ENCODE measurements at regions not wholly inside any gene's neighbourhood (a gene's known extent, or its start where the extent isn't known, plus 50 kb on each side); places are given as distances from the start of the nearest gene placed in this dataset.

GRCh38 chr13:111017755-111018459 lies 97.2 kb upstream of the ARHGEF7 start:
- ChIA-PET CTCF (interaction anchor here (0.6 kb wide), 1 partner anchor 58 kb away, joined by 3 read pairs; no protein-coding TSS in a partner anchor), POLR2A (no interaction called here)
- H3K27ac Mint-ChIP-seq, result no peak overlapping the region
- H3K4me3 Mint-ChIP-seq, result no peak overlapping the region
- DNase-seq, result no peak
- peaks cover 18% of the 10 kb centered on the region for H3K36me3 Mint-ChIP-seq (ENCODE audit: low read depth)
- peaks cover 19% of the 10 kb centered on the region for H3K4me1 Mint-ChIP-seq
- H3K9me3 Mint-ChIP-seq, result peaks cover 16% of the 10 kb centered on the region
- H3K27me3 Mint-ChIP-seq, result peaks cover 17% of the 10 kb centered on the region

GRCh38 chr13:111013196-111013595 lies 98.3 kb upstream of the ANKRD10 start:
- CTCF ChIA-PET, result interaction anchor here (0.7 to 4.0 kb wide), 6 partner anchors 14 to 98 kb away, joined by 3 to 26 read pairs (median 4); partner anchors contain the start of gene ANKRD10
- Mint-ChIP-seq H3K27ac (peak overlapping the region; percentile 88), H3K4me1 (peaks cover 47% of the 10 kb centered on the region), H3K36me3 (ENCODE audit: low read depth) (peaks cover 38% of the 10 kb centered on the region), H3K9me3 (peaks cover 17% of the 10 kb centered on the region), H3K4me3 (no peak overlapping the region), H3K27me3 (peaks cover 28% of the 10 kb centered on the region)
- no peak for DNase-seq
- POLR2A ChIA-PET, result interaction anchor here (1.7 to 4.3 kb wide), 4 partner anchors 14 to 99 kb away, joined by 4 to 38 read pairs (median 18); partner anchors contain the start of gene ANKRD10

GRCh38 chr13:111011899-111012298 lies 97.0 kb upstream of the ANKRD10 start:
- ChIA-PET CTCF (interaction anchor here (1.1 to 4.0 kb wide), 4 partner anchors 19 to 97 kb away, joined by 3 to 26 read pairs (median 12); partner anchors contain the start of gene ANKRD10), POLR2A (interaction anchor here (0.8 to 4.3 kb wide), 9 partner anchors 15 to 299 kb away, joined by 3 to 38 read pairs (median 4); partner anchors contain the start of genes ANKRD10 and ING1)
- peak; percentile 68 for DNase-seq
- Mint-ChIP-seq H3K4me1 (peaks cover 45% of the 10 kb centered on the region), H3K9me3 (peaks cover 16% of the 10 kb centered on the region), H3K27ac (peak overlapping the region; percentile 88), H3K4me3 (peak overlapping the region; percentile 2), H3K36me3 (ENCODE audit: low read depth) (peaks cover 35% of the 10 kb centered on the region), H3K27me3 (peaks cover 32% of the 10 kb centered on the region)

GRCh38 chr13:111008351-111008750 lies 93.5 kb upstream of the ANKRD10 start:
- Mint-ChIP-seq H3K27me3 (peaks cover 39% of the 10 kb centered on the region), H3K27ac (no peak overlapping the region), H3K36me3 (ENCODE audit: low read depth) (peaks cover 27% of the 10 kb centered on the region), H3K9me3 (peaks cover 16% of the 10 kb centered on the region), H3K4me1 (peaks cover 32% of the 10 kb centered on the region), H3K4me3 (no peak overlapping the region)
- CTCF ChIA-PET, result no interaction called here
- POLR2A ChIA-PET, result interaction anchor here (1.3 kb wide), 1 partner anchor 23 kb away, joined by 3 read pairs; no protein-coding TSS in a partner anchor
- no peak for DNase-seq

- peaks cover 11% of the 10 kb centered on the region for H3K9me3 Mint-ChIP-seq
- no peak for DNase-seq
- no peak overlapping the region for H3K27ac Mint-ChIP-seq
- H3K4me3 Mint-ChIP-seq, result no peak overlapping the region
- POLR2A ChIA-PET, result no interaction called here
- H3K4me1 Mint-ChIP-seq, result peaks cover 21% of the 10 kb centered on the region
- CTCF ChIA-PET, result interaction anchor here (0.7 to 2.5 kb wide), 4 partner anchors 21 to 60 kb away, joined by 3 to 9 read pairs (median 3); no protein-coding TSS in a partner anchor
- peaks cover 17% of the 10 kb centered on the region for H3K36me3 Mint-ChIP-seq (ENCODE audit: low read depth)
- H3K27me3 Mint-ChIP-seq, result peaks cover 44% of the 10 kb centered on the region
Measured at GRCh38 chr13:111007209-111007608, 92.3 kb upstream of the ANKRD10 start.

GRCh38 chr13:111006506-111007031 lies 91.7 kb upstream of the ANKRD10 start:
- CTCF ChIA-PET, result interaction anchor here (0.7 to 2.5 kb wide), 5 partner anchors 21 to 188 kb away, joined by 3 to 9 read pairs (median 3); no protein-coding TSS in a partner anchor
- peaks cover 14% of the 10 kb centered on the region for H3K4me1 Mint-ChIP-seq
- peaks cover 11% of the 10 kb centered on the region for H3K9me3 Mint-ChIP-seq
- H3K4me3 Mint-ChIP-seq, result no peak overlapping the region
- H3K27ac Mint-ChIP-seq, result no peak overlapping the region
- peaks cover 11% of the 10 kb centered on the region for H3K36me3 Mint-ChIP-seq (ENCODE audit: low read depth)
- peaks cover 45% of the 10 kb centered on the region for H3K27me3 Mint-ChIP-seq
- DNase-seq, result no peak
- POLR2A ChIA-PET, result interaction anchor here (1.2 kb wide), 1 partner anchor 26 kb away, joined by 3 read pairs; no protein-coding TSS in a partner anchor

GRCh38 chr13:111005808-111006505 lies 91.1 kb upstream of the ANKRD10 start:
- Mint-ChIP-seq H3K27ac (no peak overlapping the region), H3K9me3 (peaks cover 9% of the 10 kb centered on the region), H3K4me3 (no peak overlapping the region), H3K36me3 (ENCODE audit: low read depth) (peaks cover 8% of the 10 kb centered on the region), H3K27me3 (peaks cover 46% of the 10 kb centered on the region), H3K4me1 (peaks cover 8% of the 10 kb centered on the region)
- ChIA-PET POLR2A (interaction anchor here (1.2 kb wide), 1 partner anchor 26 kb away, joined by 3 read pairs; no protein-coding TSS in a partner anchor), CTCF (interaction anchor here (0.6 to 2.5 kb wide), 4 partner anchors 20 to 187 kb away, joined by 3 to 9 read pairs (median 3); no protein-coding TSS in a partner anchor)
- DNase-seq, result no peak

GRCh38 chr13:111005364-111005763 lies 90.5 kb upstream of the ANKRD10 start:
- Mint-ChIP-seq H3K27me3 (peaks cover 45% of the 10 kb centered on the region), H3K36me3 (ENCODE audit: low read depth) (peaks cover 4% of the 10 kb centered on the region), H3K27ac (no peak overlapping the region), H3K9me3 (peaks cover 6% of the 10 kb centered on the region), H3K4me3 (no peak overlapping the region), H3K4me1 (peaks cover 5% of the 10 kb centered on the region)
- DNase-seq, result no peak
- ChIA-PET CTCF (interaction anchor here (0.6 to 2.5 kb wide), 2 partner anchors 45 to 62 kb away, joined by 3 to 9 read pairs; no protein-coding TSS in a partner anchor), POLR2A (no interaction called here)

- H3K27ac Mint-ChIP-seq, result no peak overlapping the region
- peaks cover 3% of the 10 kb centered on the region for H3K9me3 Mint-ChIP-seq
- no peak for DNase-seq
- no peak overlapping the region for H3K4me3 Mint-ChIP-seq
- H3K4me1 Mint-ChIP-seq, result peaks cover 2% of the 10 kb centered on the region
- H3K27me3 Mint-ChIP-seq, result peaks cover 45% of the 10 kb centered on the region
- ChIA-PET POLR2A (no interaction called here), CTCF (no interaction called here)
- no peaks in the 10 kb centered on the region for H3K36me3 Mint-ChIP-seq (ENCODE audit: low read depth)
Measured at GRCh38 chr13:111004444-111004843, 89.6 kb upstream of the ANKRD10 start.

GRCh38 chr13:111001636-111002035 lies 86.8 kb upstream of the ANKRD10 start:
- DNase-seq, result no peak
- H3K27ac Mint-ChIP-seq, result no peak overlapping the region
- H3K4me3 Mint-ChIP-seq, result no peak overlapping the region
- peaks cover 7% of the 10 kb centered on the region for H3K36me3 Mint-ChIP-seq (ENCODE audit: low read depth)
- H3K9me3 Mint-ChIP-seq, result no peaks in the 10 kb centered on the region
- H3K27me3 Mint-ChIP-seq, result peaks cover 57% of the 10 kb centered on the region
- ChIA-PET CTCF (interaction anchor here (1.1 kb wide), 1 partner anchor 86 kb away, joined by 3 read pairs; no protein-coding TSS in a partner anchor), POLR2A (no interaction called here)
- no peaks in the 10 kb centered on the region for H3K4me1 Mint-ChIP-seq

GRCh38 chr13:110993788-110994187 lies 78.9 kb upstream of the ANKRD10 start:
- POLR2A ChIA-PET, result no interaction called here
- CTCF ChIA-PET, result interaction anchor here (1.3 kb wide), 1 partner anchor 74 kb away, joined by 3 read pairs; no protein-coding TSS in a partner anchor
- H3K9me3 Mint-ChIP-seq, result no peaks in the 10 kb centered on the region
- DNase-seq, result no peak
- H3K4me1 Mint-ChIP-seq, result no peaks in the 10 kb centered on the region
- peaks cover 10% of the 10 kb centered on the region for H3K36me3 Mint-ChIP-seq (ENCODE audit: low read depth)
- no peak overlapping the region for H3K4me3 Mint-ChIP-seq
- H3K27ac Mint-ChIP-seq, result no peak overlapping the region
- peaks cover 56% of the 10 kb centered on the region for H3K27me3 Mint-ChIP-seq

- H3K36me3 Mint-ChIP-seq (ENCODE audit: low read depth), result peaks cover 10% of the 10 kb centered on the region
- no peaks in the 10 kb centered on the region for H3K4me1 Mint-ChIP-seq
- no peaks in the 10 kb centered on the region for H3K9me3 Mint-ChIP-seq
- ChIA-PET CTCF (no interaction called here), POLR2A (no interaction called here)
- H3K27me3 Mint-ChIP-seq, result peaks cover 51% of the 10 kb centered on the region
- H3K27ac Mint-ChIP-seq, result no peak overlapping the region
- DNase-seq, result no peak
- H3K4me3 Mint-ChIP-seq, result no peak overlapping the region
Measured at GRCh38 chr13:110991991-110992508, 77.2 kb upstream of the ANKRD10 start.

All from activated CD4-positive, alpha-beta memory T cell treated with anti-CD3 and anti-CD28 coated beads, Interleukin-2, amount 10 ng/mL, durations not matched to agents 7 days and 5 days (primary cell).